Brain microvascular endothelial cell (primary cell): ENCODE measurements at regions not wholly inside any gene's neighbourhood (a gene's known extent, or its start where the extent isn't known, plus 50 kb on each side); places are given as distances from the start of the nearest gene placed in this dataset.

Experiments used
- DNase-seq: peaks from one replicate; pipeline ENCODE4 v3.0.0-alpha.2; 2020
- H3K27ac ChIP-seq: fragments of 250-450 bp; sonication (Bioruptor Pico); 2 replicates; pipeline ENCODE4 v1.5.1; 2020; ENCODE audit warnings: mild to moderate bottlenecking, moderate library complexity
- H3K27me3 ChIP-seq: fragments of 250-450 bp; sonication (Bioruptor Pico); replicated peaks from 2 replicates; pipeline ENCODE4 v1.5.1; 2020; ENCODE audit warnings: mild to moderate bottlenecking
- H3K36me3 ChIP-seq: fragments of 250-450 bp; sonication (Bioruptor Pico); replicated peaks from 2 replicates; pipeline ENCODE4 v1.5.1; 2020; ENCODE audit warnings: mild to moderate bottlenecking
- H3K4me3 ChIP-seq: 2 replicates; pipeline ENCODE4 v1.5.1; 2011; ENCODE audit warnings: low read depth, mild to moderate bottlenecking, control low read depth, low read length, moderate library complexity
- in situ Hi-C: cut with HindIII; loops from 2 replicates; pipeline ENCODE4 v1.10.0; 2017; ENCODE audit warnings: low sequenced_read_pairs, low pct_ligation_motif_present
- TF ChIP-seq, protein P1 (sequence below): IDR thresholded peaks from 2 replicates; pipeline ENCODE4 v1.5.1; 2011; ENCODE audit warnings: low read depth, mild to moderate bottlenecking, moderate library complexity, low read length, control low read depth, inconsistent platforms; ENCODE audit errors: missing control alignments

DNA sequence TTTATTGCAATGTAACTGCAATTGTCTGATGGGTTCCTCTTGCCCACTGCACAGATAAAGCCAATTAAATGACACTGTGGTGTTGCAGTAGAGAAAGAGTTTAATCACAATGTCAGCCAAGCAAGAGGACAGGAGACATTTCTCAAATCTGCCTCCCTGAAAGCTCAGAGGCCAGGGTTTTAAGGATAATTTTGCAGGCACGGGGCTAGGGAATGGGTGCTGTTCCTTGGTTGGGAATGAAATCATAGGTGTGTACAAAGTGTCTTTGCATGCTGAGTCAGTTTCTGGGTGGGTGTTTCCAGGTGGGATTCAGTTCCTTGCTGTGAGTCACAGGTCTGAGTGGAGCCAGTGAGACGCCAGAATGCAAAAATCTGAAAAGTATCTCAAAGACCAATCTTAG, 271.4 kb downstream of the DOK5 start:
- TF ChIP-seq, protein P1, sequence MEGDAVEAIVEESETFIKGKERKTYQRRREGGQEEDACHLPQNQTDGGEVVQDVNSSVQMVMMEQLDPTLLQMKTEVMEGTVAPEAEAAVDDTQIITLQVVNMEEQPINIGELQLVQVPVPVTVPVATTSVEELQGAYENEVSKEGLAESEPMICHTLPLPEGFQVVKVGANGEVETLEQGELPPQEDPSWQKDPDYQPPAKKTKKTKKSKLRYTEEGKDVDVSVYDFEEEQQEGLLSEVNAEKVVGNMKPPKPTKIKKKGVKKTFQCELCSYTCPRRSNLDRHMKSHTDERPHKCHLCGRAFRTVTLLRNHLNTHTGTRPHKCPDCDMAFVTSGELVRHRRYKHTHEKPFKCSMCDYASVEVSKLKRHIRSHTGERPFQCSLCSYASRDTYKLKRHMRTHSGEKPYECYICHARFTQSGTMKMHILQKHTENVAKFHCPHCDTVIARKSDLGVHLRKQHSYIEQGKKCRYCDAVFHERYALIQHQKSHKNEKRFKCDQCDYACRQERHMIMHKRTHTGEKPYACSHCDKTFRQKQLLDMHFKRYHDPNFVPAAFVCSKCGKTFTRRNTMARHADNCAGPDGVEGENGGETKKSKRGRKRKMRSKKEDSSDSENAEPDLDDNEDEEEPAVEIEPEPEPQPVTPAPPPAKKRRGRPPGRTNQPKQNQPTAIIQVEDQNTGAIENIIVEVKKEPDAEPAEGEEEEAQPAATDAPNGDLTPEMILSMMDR = no peak
- H3K27ac ChIP-seq = no peak overlapping the region
- H3K36me3 ChIP-seq = no peaks in the 10 kb centered on the region
- no peaks in the 10 kb centered on the region for H3K27me3 ChIP-seq
- DNase-seq = no peak
- H3K4me3 ChIP-seq = no peak overlapping the region
- in situ Hi-C loops = no loop called here

DNA sequence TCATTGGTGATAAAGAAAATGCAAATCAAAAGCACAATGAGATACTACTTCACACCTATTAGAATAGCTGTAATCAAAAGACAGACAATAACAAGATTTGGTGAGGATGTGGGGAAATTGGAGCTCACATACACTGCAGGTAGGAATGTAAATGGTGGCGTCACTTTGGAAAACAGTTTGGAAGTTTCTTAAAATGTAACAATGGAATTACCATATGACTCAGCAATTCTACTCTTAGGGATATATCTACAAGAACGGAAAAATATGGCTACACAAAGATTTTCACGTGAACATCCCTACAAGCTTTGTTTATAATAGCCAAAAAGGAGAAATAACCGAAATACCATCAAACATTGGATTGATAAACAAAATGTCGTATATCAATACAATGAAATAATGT, 270.4 kb downstream of the DOK5 start:
- no peak for DNase-seq
- TF ChIP-seq, protein P1 = no peak
- in situ Hi-C loops = no loop called here
- H3K27ac ChIP-seq = no peak overlapping the region
- no peaks in the 10 kb centered on the region for H3K36me3 ChIP-seq
- H3K27me3 ChIP-seq = no peaks in the 10 kb centered on the region
- no peak overlapping the region for H3K4me3 ChIP-seq

DNA sequence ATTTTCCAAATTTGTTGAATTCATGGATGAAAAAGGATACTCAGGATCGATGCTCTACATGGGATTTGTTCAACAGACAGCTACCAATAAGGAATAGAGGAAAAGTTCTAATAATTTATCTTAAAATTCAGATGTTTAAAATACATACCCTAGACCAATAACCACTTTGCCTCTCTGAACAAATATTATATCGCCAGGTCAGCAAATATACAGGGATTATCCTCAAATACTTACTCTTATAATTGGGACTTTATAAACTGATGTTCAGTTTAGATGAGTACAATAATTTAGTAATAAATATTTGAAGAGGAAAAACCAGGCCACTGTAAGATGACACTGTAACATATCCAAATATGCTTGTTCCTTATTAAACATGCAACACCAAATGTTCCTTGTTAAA, 268.7 kb downstream of the DOK5 start:
- Histone ChIP-seq H3K27ac (no peak overlapping the region), H3K36me3 (no peaks in the 10 kb centered on the region), H3K4me3 (no peak overlapping the region), H3K27me3 (no peaks in the 10 kb centered on the region)
- no peak for DNase-seq
- TF ChIP-seq, protein P1 = no peak
- in situ Hi-C loops = no loop called here

DNA sequence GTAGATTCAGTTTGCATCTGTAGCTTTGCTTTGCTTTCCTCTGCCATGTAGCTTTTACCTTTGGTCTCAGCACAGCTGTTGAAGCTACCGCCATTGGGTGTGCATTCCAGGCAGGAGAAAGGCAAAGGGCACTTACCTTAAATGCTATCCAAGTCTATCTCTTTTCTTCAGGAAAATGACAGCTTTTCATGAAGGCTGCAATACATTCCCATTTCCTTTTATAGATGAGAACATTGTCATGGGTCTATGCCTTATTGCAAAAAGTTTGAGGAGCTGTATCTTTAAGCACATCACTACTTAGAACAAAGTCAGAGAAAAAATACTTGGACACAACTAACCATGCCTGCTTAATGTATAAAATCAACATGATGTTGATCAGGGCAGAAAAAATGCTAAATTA, 266.8 kb downstream of the DOK5 start:
- H3K27ac ChIP-seq = no peak overlapping the region
- no peaks in the 10 kb centered on the region for H3K36me3 ChIP-seq
- no peak overlapping the region for H3K4me3 ChIP-seq
- DNase-seq = no peak
- TF ChIP-seq, protein P1 = no peak
- in situ Hi-C loops = no loop called here
- H3K27me3 ChIP-seq = no peaks in the 10 kb centered on the region

DNA sequence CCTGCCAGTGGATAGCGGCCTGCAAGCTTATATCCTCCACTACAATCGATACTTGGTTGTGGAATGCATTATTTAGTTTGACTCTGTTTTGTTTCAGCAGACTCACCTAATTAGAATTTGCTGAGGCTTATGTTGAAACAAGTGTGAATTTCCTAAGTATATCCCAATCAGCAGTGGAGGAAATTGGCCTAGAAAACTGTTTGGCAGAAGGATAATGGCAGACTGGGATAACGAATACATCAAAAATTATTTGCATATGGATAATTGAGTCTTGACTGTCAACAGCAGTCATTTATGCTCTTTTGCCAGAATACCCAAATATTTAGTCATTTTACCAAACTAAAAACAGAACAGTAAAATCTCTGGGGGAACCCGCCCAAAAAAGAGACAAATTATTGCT, 261.0 kb downstream of the DOK5 start:
- H3K27me3 ChIP-seq = no peaks in the 10 kb centered on the region
- no peaks in the 10 kb centered on the region for H3K36me3 ChIP-seq
- no peak for DNase-seq
- in situ Hi-C loops = no loop called here
- H3K4me3 ChIP-seq = no peak overlapping the region
- no peak overlapping the region for H3K27ac ChIP-seq
- TF ChIP-seq, protein P1 = no peak

DNA sequence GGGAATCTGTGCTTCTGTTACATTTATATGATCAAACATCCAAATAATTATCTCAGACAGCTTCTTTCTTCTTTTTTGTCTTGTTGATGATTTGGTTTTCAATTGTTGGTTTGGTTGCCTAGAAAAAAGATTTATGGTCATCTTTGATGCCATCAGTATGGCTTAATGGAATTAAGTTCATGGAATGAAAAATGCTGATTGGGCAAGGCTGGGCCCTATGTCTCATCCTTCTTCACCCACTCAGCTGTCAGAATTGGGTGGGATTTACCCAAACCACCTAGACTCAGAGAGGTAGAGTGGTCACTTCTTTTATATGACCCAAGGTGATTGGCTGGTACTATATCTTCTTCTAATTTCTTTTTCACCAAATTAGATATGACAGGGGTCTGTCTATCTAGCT, 258.3 kb downstream of the DOK5 start:
- no peak for DNase-seq
- Histone ChIP-seq H3K27me3 (no peaks in the 10 kb centered on the region), H3K36me3 (no peaks in the 10 kb centered on the region), H3K27ac (no peak overlapping the region), H3K4me3 (no peak overlapping the region)
- in situ Hi-C loops = no loop called here
- TF ChIP-seq, protein P1 = no peak
